Urinary bladder (tissue), 3 donors: ENCODE measurements at regions not wholly inside any gene's neighbourhood (a gene's known extent, or its start where the extent isn't known, plus 50 kb on each side); places are given as distances from the start of the nearest gene placed in this dataset.

ENCODE experiments used
- DNase-seq: peaks from one replicate; pipeline ENCODE4 v3.0.0-alpha.2; 2015; ENCODE audit errors: extremely low spot score
- H3K27ac ChIP-seq: one replicate; pipeline ENCODE4 v1.5.1; 2013; ENCODE audit warnings: low read depth, mild to moderate bottlenecking, moderate library complexity
- H3K36me3 ChIP-seq: one replicate; pipeline ENCODE4 v1.6.1; 2013; ENCODE audit warnings: mild to moderate bottlenecking, moderate library complexity; ENCODE audit not compliant: insufficient read depth
- H3K4me1 ChIP-seq: one replicate; pipeline ENCODE4 v1.6.1; 2013; ENCODE audit warnings: mild to moderate bottlenecking, moderate library complexity; ENCODE audit not compliant: insufficient read depth
- H3K4me3 ChIP-seq: one replicate; pipeline ENCODE4 v1.5.1; 2013; ENCODE audit warnings: low read depth, low read length
- WGBS: extraction: QIAGEN DNeasy Blood & Tissue Kit; methylation state at CpG from one replicate; pipeline ENCODE4 v1.1.7; 2013; 5-methylcytosine and 5-hydroxymethylcytosine counted together
- donor health status: healthy with polysubstance abuse.
- donor health status: healthy.

DNA sequence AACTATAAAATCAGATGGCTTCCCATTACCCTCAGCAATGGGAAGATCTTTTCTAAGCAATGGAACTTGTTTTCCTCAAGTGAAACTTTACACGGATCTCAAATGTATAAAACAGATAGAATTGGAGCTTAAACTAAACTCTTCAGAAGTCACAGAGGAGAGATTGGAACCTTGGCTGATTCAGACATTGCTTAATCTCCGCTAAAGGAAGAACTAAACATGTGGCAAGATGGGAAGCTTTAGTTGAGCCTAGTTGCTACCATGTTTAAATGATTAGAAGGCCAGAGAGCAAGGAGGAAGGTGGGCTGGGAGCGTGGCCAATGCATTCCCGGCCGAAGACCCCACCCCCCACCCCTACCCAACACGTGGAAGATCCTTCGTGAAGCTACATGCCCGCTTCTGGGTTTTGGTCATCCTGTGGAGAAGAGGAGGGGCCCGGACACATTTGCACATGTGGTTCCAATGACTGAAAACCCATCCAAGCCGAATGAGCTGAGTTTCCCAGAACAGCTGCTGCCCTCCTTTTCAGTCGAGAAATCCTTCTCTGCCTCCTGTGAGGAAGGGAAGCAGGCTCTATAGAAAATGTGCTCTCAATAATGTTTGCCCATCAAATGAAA is 164.3 kb downstream of the MIS18A start:
- 64% methylated on average over 11 of the region's 11 CpGs for WGBS
- Histone ChIP-seq H3K36me3 (no peaks in the 10 kb centered on the region), H3K4me3 (no peak overlapping the region), H3K27ac (no peak overlapping the region), H3K4me1 (no peaks in the 10 kb centered on the region)
- no peak for DNase-seq

- no peaks in the 10 kb centered on the region for H3K36me3 ChIP-seq
- H3K27ac ChIP-seq: no peak overlapping the region
- H3K4me1 ChIP-seq: no peaks in the 10 kb centered on the region
- WGBS: 94% methylated on average over 3 of the region's 3 CpGs
- H3K4me3 ChIP-seq: no peak overlapping the region
- DNase-seq: no peak
Measured at GRCh38 chr21:32113486-32113885, 165.4 kb downstream of the MIS18A start.

GRCh38 chr21:32112195-32112594 is 166.7 kb downstream of the MIS18A start:
- Histone ChIP-seq H3K4me1 (no peaks in the 10 kb centered on the region), H3K36me3 (no peaks in the 10 kb centered on the region), H3K27ac (no peak overlapping the region), H3K4me3 (no peak overlapping the region)
- 90% methylated on average over 1 of the region's 1 CpG for WGBS
- DNase-seq: no peak

DNA sequence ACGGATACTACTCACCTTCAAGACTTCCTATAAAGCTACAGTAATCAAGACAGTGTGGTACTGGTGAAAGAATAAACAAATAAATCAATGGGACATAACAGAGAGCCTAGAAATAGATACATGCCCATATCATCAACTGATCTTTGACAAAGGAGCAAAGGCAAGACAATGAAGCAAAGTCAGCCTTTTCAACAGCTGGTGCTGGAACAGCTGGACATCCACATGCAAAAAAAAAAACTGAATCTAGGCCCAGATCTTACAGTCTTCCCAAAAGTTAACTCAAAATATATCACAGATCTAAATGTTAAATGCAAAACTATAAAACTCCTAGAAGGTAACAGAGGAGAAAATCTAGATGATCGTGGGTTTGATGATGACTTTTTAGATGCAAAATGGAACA is 170.3 kb downstream of the MIS18A start:
- Histone ChIP-seq H3K36me3 (no peaks in the 10 kb centered on the region), H3K4me3 (no peak overlapping the region), H3K27ac (no peak overlapping the region), H3K4me1 (no peaks in the 10 kb centered on the region)
- 76% methylated on average over 2 of the region's 2 CpGs for WGBS
- DNase-seq: no peak

GRCh38 chr21:32103361-32103760 is 175.5 kb downstream of the MIS18A start:
- no peak for DNase-seq
- H3K27ac ChIP-seq: no peak overlapping the region
- H3K4me1 ChIP-seq: no peaks in the 10 kb centered on the region
- WGBS: 87% methylated on average over 1 of the region's 1 CpG
- no peaks in the 10 kb centered on the region for H3K36me3 ChIP-seq
- no peak overlapping the region for H3K4me3 ChIP-seq

DNA sequence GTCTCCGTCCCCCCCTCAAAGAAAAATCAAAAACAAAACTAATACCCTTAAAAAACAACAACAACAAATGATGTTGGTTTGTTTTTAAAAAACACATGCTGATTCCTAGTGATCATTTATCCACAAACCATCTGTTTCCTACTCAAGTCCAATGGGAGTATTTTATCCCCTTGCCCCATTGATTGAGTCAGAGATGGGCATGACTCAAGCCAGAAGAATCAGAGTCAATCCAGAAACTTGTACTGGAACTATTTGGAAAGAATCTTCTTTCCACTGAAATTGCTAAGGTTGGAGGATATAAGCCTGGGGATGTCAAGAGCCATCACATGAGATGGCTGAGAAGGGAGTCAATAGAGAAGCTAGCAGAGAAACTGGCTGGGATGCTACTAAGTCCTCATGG is 176.4 kb downstream of the MIS18A start:
- H3K36me3 ChIP-seq: no peaks in the 10 kb centered on the region
- 96% methylated on average over 1 of the region's 1 CpG for WGBS
- no peak overlapping the region for H3K4me3 ChIP-seq
- no peak overlapping the region for H3K27ac ChIP-seq
- DNase-seq: no peak
- no peaks in the 10 kb centered on the region for H3K4me1 ChIP-seq

DNA sequence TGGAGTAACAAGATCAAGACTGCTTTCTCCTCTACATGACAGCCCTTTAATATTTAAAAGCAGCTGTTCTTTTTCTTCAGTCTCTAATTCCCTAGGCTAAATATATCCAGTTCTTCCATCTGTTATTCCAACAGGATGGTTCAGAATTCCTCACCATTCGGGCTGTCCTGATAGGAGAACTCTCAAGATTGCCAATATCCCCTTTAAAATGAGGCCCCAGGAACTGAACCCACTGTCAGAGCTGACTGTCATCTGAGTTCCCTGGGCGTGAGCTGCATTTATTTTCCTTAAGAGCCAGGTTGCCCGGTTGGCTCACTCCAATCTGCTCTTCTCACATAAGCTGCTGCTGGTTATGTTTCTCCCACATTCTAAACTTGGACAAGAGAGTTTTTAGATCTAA is 177.6 kb downstream of the MIS18A start:
- H3K4me1 ChIP-seq: no peaks in the 10 kb centered on the region
- 58% methylated on average over 3 of the region's 3 CpGs for WGBS
- no peak overlapping the region for H3K4me3 ChIP-seq
- H3K27ac ChIP-seq: no peak overlapping the region
- no peak for DNase-seq
- H3K36me3 ChIP-seq: no peaks in the 10 kb centered on the region

GRCh38 chr21:32100423-32100822 is 178.4 kb downstream of the MIS18A start:
- Histone ChIP-seq H3K4me3 (no peak overlapping the region), H3K27ac (no peak overlapping the region), H3K36me3 (no peaks in the 10 kb centered on the region), H3K4me1 (no peaks in the 10 kb centered on the region)
- WGBS: 78% methylated on average over 5 of the region's 5 CpGs
- no peak for DNase-seq

GRCh38 chr21:32099812-32100416 is 178.9 kb downstream of the MIS18A start:
- H3K4me1 ChIP-seq: no peaks in the 10 kb centered on the region
- WGBS: 89% methylated on average over 5 of the region's 5 CpGs
- H3K36me3 ChIP-seq: no peaks in the 10 kb centered on the region
- no peak overlapping the region for H3K27ac ChIP-seq
- DNase-seq: no peak
- H3K4me3 ChIP-seq: no peak overlapping the region

DNA sequence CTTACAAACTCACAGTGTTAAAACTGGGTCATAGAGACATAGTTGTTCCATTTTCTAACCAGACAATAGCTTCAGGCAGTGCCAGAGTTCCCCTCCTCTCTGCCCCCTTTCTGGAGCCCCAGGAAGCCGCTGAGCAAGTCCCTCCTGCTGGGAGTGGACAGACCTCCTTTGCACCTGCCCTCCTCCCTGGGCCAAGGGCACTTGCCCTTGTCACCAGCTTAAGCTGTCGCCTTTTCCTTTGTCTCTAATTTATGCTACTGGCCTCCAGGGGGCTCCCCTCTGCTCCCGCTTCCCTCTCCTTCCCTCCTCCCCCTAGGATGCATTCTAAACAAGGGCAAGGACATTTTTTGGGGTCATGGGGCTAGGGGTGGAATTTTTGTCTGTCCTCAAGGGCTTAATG is 182.4 kb downstream of the MIS18A start:
- Histone ChIP-seq H3K36me3 (no peaks in the 10 kb centered on the region), H3K27ac (no peak overlapping the region), H3K4me3 (no peak overlapping the region), H3K4me1 (no peaks in the 10 kb centered on the region)
- DNase-seq: no peak
- 58% methylated on average over 3 of the region's 3 CpGs for WGBS

- no peak for DNase-seq
- no peaks in the 10 kb centered on the region for H3K36me3 ChIP-seq
- no peaks in the 10 kb centered on the region for H3K4me1 ChIP-seq
- WGBS: 38% methylated on average over 2 of the region's 2 CpGs
- no peak overlapping the region for H3K27ac ChIP-seq
- H3K4me3 ChIP-seq: no peak overlapping the region
Measured at GRCh38 chr21:32094804-32095203, 184.0 kb downstream of the MIS18A start.

- H3K27ac ChIP-seq: no peak overlapping the region
- no peak overlapping the region for H3K4me3 ChIP-seq
- no peaks in the 10 kb centered on the region for H3K36me3 ChIP-seq
- no peaks in the 10 kb centered on the region for H3K4me1 ChIP-seq
- DNase-seq: no peak
- 86% methylated on average over 7 of the region's 7 CpGs for WGBS
Measured at GRCh38 chr21:32093646-32094462, 185.0 kb downstream of the MIS18A start.

DNA sequence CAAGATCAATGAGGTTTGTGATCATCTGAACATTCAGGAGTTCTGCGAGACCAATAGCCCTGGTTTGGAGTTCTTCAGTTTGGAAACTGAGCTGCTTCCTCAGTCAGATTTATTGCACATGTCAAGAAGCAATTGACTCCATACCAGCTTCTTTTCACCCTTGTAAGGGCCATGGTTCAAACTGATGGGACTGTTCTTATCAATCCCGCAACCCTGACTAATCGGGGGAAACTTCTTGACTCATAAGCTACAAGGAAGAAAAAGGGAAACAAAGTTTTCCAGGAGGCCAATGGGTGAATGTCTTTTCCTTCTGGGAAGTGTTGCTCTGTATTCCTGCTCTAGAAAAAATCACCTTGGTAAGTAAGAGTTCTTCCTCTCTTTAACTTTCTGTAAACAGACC is 187.9 kb downstream of the MIS18A start:
- no peak overlapping the region for H3K27ac ChIP-seq
- no peaks in the 10 kb centered on the region for H3K36me3 ChIP-seq
- no peaks in the 10 kb centered on the region for H3K4me1 ChIP-seq
- 90% methylated on average over 3 of the region's 3 CpGs for WGBS
- no peak overlapping the region for H3K4me3 ChIP-seq
- DNase-seq: no peak

DNA sequence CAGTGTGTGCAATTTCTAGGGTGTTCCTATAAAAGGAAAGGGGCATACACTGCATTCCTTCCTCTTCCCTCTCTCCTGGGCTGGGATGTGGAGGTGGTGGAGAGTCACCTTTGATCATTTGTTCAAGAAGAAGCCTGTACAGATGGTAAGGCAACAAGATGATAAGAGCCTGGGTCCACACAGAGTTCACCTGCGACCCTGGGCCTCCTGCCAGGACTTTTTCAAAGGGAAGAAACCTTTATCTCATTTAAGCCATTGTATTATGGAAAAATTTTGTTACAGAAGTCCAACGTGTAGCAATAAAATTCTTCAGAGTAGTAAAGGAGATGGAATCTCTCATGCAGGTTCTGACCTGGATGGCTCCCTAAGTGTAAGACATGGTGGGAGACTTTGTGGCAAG is 189.1 kb downstream of the MIS18A start:
- DNase-seq: no peak
- H3K36me3 ChIP-seq: no peaks in the 10 kb centered on the region
- H3K27ac ChIP-seq: no peak overlapping the region
- WGBS: 49% methylated on average over 2 of the region's 2 CpGs
- H3K4me1 ChIP-seq: no peaks in the 10 kb centered on the region
- H3K4me3 ChIP-seq: no peak overlapping the region
